ENCODE measurements at regions not wholly inside any gene's neighbourhood (a gene's known extent, or its start where the extent isn't known, plus 50 kb on each side); places are given as distances from the start of the nearest gene placed in this dataset.

DNA sequence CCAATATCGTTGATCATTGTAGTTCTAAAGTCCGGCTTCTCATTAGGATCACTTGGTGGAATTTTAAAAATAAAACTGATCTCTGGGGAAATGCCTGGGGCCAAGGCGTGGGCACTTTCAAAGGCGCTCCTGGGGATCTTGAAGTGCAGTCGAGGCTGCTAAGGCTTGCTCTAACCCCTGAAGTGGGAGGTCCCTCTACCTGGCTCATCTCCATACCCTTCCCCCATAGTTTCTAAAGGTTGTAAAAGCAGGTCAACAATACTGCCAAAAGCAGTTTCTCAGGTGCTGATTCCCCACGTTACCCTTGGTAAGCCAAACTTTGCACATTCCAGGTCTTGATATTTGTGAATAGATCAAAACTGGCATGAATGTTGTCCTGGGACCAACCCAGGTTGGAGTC, 79.0 kb upstream of the SP8 start:
- TF ChIP-seq, protein P1, sequence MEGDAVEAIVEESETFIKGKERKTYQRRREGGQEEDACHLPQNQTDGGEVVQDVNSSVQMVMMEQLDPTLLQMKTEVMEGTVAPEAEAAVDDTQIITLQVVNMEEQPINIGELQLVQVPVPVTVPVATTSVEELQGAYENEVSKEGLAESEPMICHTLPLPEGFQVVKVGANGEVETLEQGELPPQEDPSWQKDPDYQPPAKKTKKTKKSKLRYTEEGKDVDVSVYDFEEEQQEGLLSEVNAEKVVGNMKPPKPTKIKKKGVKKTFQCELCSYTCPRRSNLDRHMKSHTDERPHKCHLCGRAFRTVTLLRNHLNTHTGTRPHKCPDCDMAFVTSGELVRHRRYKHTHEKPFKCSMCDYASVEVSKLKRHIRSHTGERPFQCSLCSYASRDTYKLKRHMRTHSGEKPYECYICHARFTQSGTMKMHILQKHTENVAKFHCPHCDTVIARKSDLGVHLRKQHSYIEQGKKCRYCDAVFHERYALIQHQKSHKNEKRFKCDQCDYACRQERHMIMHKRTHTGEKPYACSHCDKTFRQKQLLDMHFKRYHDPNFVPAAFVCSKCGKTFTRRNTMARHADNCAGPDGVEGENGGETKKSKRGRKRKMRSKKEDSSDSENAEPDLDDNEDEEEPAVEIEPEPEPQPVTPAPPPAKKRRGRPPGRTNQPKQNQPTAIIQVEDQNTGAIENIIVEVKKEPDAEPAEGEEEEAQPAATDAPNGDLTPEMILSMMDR (IDR thresholded peaks at IDR 0.05): no peak
- no peak for TF ChIP-seq ZNF396 (CRISPR knock-in tag; IDR thresholded peaks at IDR 0.05; ENCODE audit: borderline replicate concordance)
- no peak for TF ChIP-seq TP53 (CRISPR knock-in tag; IDR thresholded peaks at IDR 0.05)
- TF ChIP-seq MXD4 (CRISPR knock-in tag; IDR thresholded peaks at IDR 0.05; ENCODE audit: borderline replicate concordance): no peak
- TF ChIP-seq, protein P2, sequence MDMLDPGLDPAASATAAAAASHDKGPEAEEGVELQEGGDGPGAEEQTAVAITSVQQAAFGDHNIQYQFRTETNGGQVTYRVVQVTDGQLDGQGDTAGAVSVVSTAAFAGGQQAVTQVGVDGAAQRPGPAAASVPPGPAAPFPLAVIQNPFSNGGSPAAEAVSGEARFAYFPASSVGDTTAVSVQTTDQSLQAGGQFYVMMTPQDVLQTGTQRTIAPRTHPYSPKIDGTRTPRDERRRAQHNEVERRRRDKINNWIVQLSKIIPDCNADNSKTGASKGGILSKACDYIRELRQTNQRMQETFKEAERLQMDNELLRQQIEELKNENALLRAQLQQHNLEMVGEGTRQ (CRISPR knock-in tag; IDR thresholded peaks at IDR 0.05): no peak
- TF ChIP-seq NR3C1 (CRISPR knock-in tag; conservative IDR thresholded peaks at IDR 0.05; ENCODE audit: low read depth): no peak
- TF ChIP-seq JUN (CRISPR knock-in tag; IDR thresholded peaks at IDR 0.05): no peak
- TF ChIP-seq, protein P3, sequence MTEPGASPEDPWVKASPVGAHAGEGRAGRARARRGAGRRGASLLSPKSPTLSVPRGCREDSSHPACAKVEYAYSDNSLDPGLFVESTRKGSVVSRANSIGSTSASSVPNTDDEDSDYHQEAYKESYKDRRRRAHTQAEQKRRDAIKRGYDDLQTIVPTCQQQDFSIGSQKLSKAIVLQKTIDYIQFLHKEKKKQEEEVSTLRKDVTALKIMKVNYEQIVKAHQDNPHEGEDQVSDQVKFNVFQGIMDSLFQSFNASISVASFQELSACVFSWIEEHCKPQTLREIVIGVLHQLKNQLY (CRISPR knock-in tag; IDR thresholded peaks at IDR 0.05): no peak
- TF ChIP-seq, protein P4, sequence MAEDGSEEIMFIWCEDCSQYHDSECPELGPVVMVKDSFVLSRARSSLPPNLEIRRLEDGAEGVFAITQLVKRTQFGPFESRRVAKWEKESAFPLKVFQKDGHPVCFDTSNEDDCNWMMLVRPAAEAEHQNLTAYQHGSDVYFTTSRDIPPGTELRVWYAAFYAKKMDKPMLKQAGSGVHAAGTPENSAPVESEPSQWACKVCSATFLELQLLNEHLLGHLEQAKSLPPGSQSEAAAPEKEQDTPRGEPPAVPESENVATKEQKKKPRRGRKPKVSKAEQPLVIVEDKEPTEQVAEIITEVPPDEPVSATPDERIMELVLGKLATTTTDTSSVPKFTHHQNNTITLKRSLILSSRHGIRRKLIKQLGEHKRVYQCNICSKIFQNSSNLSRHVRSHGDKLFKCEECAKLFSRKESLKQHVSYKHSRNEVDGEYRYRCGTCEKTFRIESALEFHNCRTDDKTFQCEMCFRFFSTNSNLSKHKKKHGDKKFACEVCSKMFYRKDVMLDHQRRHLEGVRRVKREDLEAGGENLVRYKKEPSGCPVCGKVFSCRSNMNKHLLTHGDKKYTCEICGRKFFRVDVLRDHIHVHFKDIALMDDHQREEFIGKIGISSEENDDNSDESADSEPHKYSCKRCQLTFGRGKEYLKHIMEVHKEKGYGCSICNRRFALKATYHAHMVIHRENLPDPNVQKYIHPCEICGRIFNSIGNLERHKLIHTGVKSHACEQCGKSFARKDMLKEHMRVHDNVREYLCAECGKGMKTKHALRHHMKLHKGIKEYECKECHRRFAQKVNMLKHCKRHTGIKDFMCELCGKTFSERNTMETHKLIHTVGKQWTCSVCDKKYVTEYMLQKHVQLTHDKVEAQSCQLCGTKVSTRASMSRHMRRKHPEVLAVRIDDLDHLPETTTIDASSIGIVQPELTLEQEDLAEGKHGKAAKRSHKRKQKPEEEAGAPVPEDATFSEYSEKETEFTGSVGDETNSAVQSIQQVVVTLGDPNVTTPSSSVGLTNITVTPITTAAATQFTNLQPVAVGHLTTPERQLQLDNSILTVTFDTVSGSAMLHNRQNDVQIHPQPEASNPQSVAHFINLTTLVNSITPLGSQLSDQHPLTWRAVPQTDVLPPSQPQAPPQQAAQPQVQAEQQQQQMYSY (CRISPR knock-in tag; IDR thresholded peaks at IDR 0.05): no peak
- TF ChIP-seq FOXP1 (CRISPR knock-in tag; IDR thresholded peaks at IDR 0.05; ENCODE audit: borderline replicate concordance): no peak
- TF ChIP-seq CREB1 (CRISPR knock-in tag; IDR thresholded peaks at IDR 0.05): no peak
- TF ChIP-seq CREM (CRISPR knock-in tag; IDR thresholded peaks at IDR 0.05): no peak
- no peak for TF ChIP-seq ZNF263 (CRISPR knock-in tag; IDR thresholded peaks at IDR 0.05; ENCODE audit: low read depth)
- TF ChIP-seq, protein P5, sequence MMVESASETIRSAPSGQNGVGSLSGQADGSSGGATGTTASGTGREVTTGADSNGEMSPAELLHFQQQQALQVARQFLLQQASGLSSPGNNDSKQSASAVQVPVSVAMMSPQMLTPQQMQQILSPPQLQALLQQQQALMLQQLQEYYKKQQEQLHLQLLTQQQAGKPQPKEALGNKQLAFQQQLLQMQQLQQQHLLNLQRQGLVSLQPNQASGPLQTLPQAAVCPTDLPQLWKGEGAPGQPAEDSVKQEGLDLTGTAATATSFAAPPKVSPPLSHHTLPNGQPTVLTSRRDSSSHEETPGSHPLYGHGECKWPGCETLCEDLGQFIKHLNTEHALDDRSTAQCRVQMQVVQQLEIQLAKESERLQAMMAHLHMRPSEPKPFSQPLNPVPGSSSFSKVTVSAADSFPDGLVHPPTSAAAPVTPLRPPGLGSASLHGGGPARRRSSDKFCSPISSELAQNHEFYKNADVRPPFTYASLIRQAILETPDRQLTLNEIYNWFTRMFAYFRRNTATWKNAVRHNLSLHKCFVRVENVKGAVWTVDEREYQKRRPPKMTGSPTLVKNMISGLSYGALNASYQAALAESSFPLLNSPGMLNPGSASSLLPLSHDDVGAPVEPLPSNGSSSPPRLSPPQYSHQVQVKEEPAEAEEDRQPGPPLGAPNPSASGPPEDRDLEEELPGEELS (CRISPR knock-in tag; IDR thresholded peaks at IDR 0.05): no peak
